GM12892 (cell line): ENCODE measurements at regions not wholly inside any gene's neighbourhood (a gene's known extent, or its start where the extent isn't known, plus 50 kb on each side); places are given as distances from the start of the nearest gene placed in this dataset.

Experiments used
- POLR2A ChIP-seq: IDR thresholded peaks from 2 replicates; pipeline ENCODE4 v1.6.1; 2011; ENCODE audit warnings: low read depth, low read length, control low read depth
- POLR2AphosphoS5 ChIP-seq: IDR thresholded peaks from 2 replicates; pipeline ENCODE4 v1.6.1; 2011; ENCODE audit warnings: low read depth, low read length, control low read depth
- TAF1 ChIP-seq: IDR thresholded peaks from 2 replicates; pipeline ENCODE4 v1.6.1; 2011; ENCODE audit warnings: low read depth, mild to moderate bottlenecking, control low read depth, low read length, borderline replicate concordance

DNA sequence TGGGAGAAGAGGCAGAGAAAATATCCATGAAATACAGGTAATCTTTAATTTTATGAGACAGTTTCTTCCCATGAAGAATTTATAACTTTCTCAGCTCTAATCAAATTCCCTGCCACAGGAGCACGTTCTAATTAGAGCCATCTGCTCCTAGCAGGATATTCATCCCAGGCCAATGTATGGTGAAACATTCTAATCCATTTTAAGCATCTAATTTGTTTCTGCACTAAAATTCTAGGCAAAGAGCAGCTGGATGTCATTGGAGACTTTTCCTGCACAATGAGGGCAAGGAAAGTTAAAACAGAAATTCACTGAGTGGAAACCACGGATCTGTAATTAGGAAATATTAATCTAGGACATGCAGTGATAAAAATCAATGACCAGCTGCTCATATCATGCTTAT lies 107.7 kb upstream of the ZFP42 start:
- no peak for TF ChIP-seq POLR2A
- no peak for TF ChIP-seq TAF1
- no peak for TF ChIP-seq POLR2AphosphoS5
